Fibroblast of lung (primary cell): ENCODE measurements at regions not wholly inside any gene's neighbourhood (a gene's known extent, or its start where the extent isn't known, plus 50 kb on each side); places are given as distances from the start of the nearest gene placed in this dataset.

Experiments used
- CTCF ChIP-seq, 2 donors: IDR thresholded peaks in 1 of 2; conservative IDR thresholded peaks in 1 of 2; 1 replicate in 1 of 2; 2 replicates in 1 of 2; pipeline ENCODE4 v1.5.1; 2011 to 2012; ENCODE audit warnings: low read length in 2 of 2, control low read depth in 1 of 2, inconsistent platforms in 1 of 2, low read depth in 1 of 2, mild to moderate bottlenecking in 1 of 2
- EZH2 ChIP-seq: IDR thresholded peaks from 2 replicates; pipeline ENCODE4 v1.5.1; 2012; ENCODE audit warnings: low read length, control low read depth, mild to moderate bottlenecking; ENCODE audit errors: missing control alignments

- TF ChIP-seq CTCF (conservative IDR thresholded peaks at IDR 0.05 in 1 of 2, IDR thresholded peaks at IDR 0.05 in 1 of 2; ENCODE audit: low read depth in 1 of 2, low read length in 2 of 2), result no peak
- no peak for TF ChIP-seq EZH2
Observed at GRCh38 chr16:86313631-86314030, 196.7 kb upstream of the FOXF1 start.
